ENCODE measurements at regions not wholly inside any gene's neighbourhood (a gene's known extent, or its start where the extent isn't known, plus 50 kb on each side); places are given as distances from the start of the nearest gene placed in this dataset.

GRCh38 chr12:114774197-114774596 is 90.2 kb upstream of the TBX3 start:
- Histone ChIP-seq H3K36me3 (ENCODE audit: insufficient read depth, low read length) (no peaks in the 10 kb centered on the region), H2AFZ (ENCODE audit: low read length) (no peak overlapping the region), H3K9me3 (ENCODE audit: low read length) (no peaks in the 10 kb centered on the region), H3K27ac (ENCODE audit: low read depth, low read length, poor library complexity, severe bottlenecking) (no peak overlapping the region), H3K9ac (ENCODE audit: low read length) (no peak overlapping the region), H3K4me1 (ENCODE audit: insufficient read depth, low read length, severe bottlenecking) (no peaks in the 10 kb centered on the region), H3K27me3 (ENCODE audit: insufficient read depth, low read length) (no peaks in the 10 kb centered on the region), H3K9me2 (ENCODE audit: low read depth, low read length) (no peaks in the 10 kb centered on the region), H4K20me1 (ENCODE audit: insufficient read depth, low read length) (no peaks in the 10 kb centered on the region), H3K79me2 (ENCODE audit: insufficient read depth, low read length) (no peaks in the 10 kb centered on the region), H3F3A (ENCODE audit: insufficient read depth, low read length) (no peaks in the 10 kb centered on the region), H3K4me3 (ENCODE audit: low read depth, low read length, poor library complexity, severe bottlenecking) (no peak overlapping the region), H3K4me2 (ENCODE audit: low read length) (no peak overlapping the region)
- no peak for TF ChIP-seq EZH2 (IDR thresholded peaks at IDR 0.05; ENCODE audit: borderline replicate concordance, low read length)
- TF ChIP-seq CTCF (IDR thresholded peaks at IDR 0.05; ENCODE audit: low read length) = no peak

GRCh38 chr12:114770323-114770722 is 86.3 kb upstream of the TBX3 start:
- Histone ChIP-seq H3K9me3 (ENCODE audit: low read length) (no peaks in the 10 kb centered on the region), H2AFZ (ENCODE audit: low read length) (no peak overlapping the region), H4K20me1 (ENCODE audit: insufficient read depth, low read length) (no peaks in the 10 kb centered on the region), H3K36me3 (ENCODE audit: insufficient read depth, low read length) (no peaks in the 10 kb centered on the region), H3K27me3 (ENCODE audit: insufficient read depth, low read length) (no peaks in the 10 kb centered on the region), H3F3A (ENCODE audit: insufficient read depth, low read length) (no peaks in the 10 kb centered on the region), H3K4me2 (ENCODE audit: low read length) (no peak overlapping the region), H3K27ac (ENCODE audit: low read depth, low read length, poor library complexity, severe bottlenecking) (no peak overlapping the region), H3K9ac (ENCODE audit: low read length) (no peak overlapping the region), H3K9me2 (ENCODE audit: low read depth, low read length) (no peaks in the 10 kb centered on the region), H3K4me3 (ENCODE audit: low read depth, low read length, poor library complexity, severe bottlenecking) (no peak overlapping the region), H3K4me1 (ENCODE audit: insufficient read depth, low read length, severe bottlenecking) (no peaks in the 10 kb centered on the region), H3K79me2 (ENCODE audit: insufficient read depth, low read length) (no peaks in the 10 kb centered on the region)
- no peak for TF ChIP-seq EZH2 (IDR thresholded peaks at IDR 0.05; ENCODE audit: borderline replicate concordance, low read length)
- no peak for TF ChIP-seq CTCF (IDR thresholded peaks at IDR 0.05; ENCODE audit: low read length)

GRCh38 chr12:114769634-114770033 is 85.7 kb upstream of the TBX3 start:
- Histone ChIP-seq H3K79me2 (ENCODE audit: insufficient read depth, low read length) (no peaks in the 10 kb centered on the region), H3F3A (ENCODE audit: insufficient read depth, low read length) (no peaks in the 10 kb centered on the region), H3K36me3 (ENCODE audit: insufficient read depth, low read length) (no peaks in the 10 kb centered on the region), H3K9ac (ENCODE audit: low read length) (no peak overlapping the region), H3K4me3 (ENCODE audit: low read depth, low read length, poor library complexity, severe bottlenecking) (no peak overlapping the region), H3K4me1 (ENCODE audit: insufficient read depth, low read length, severe bottlenecking) (no peaks in the 10 kb centered on the region), H3K27ac (ENCODE audit: low read depth, low read length, poor library complexity, severe bottlenecking) (no peak overlapping the region), H3K27me3 (ENCODE audit: insufficient read depth, low read length) (no peaks in the 10 kb centered on the region), H3K4me2 (ENCODE audit: low read length) (no peak overlapping the region), H3K9me2 (ENCODE audit: low read depth, low read length) (no peaks in the 10 kb centered on the region), H2AFZ (ENCODE audit: low read length) (no peak overlapping the region), H4K20me1 (ENCODE audit: insufficient read depth, low read length) (no peaks in the 10 kb centered on the region), H3K9me3 (ENCODE audit: low read length) (no peaks in the 10 kb centered on the region)
- no peak for TF ChIP-seq CTCF (IDR thresholded peaks at IDR 0.05; ENCODE audit: low read length)
- TF ChIP-seq EZH2 (IDR thresholded peaks at IDR 0.05; ENCODE audit: borderline replicate concordance, low read length) = no peak

Measured in OCI-LY1 (cell line).